HG02588 (cell line): ENCODE measurements at regions not wholly inside any gene's neighbourhood (a gene's known extent, or its start where the extent isn't known, plus 50 kb on each side); places are given as distances from the start of the nearest gene placed in this dataset.

Experiments used
- ATAC-seq: cut with Tn5 transposase; IDR thresholded peaks from one replicate; pipeline ENCODE4 v1.9.1; 2021; ENCODE audit warnings: mild to moderate bottlenecking, moderate library complexity; ENCODE audit not compliant: unreplicated experiment

- ATAC-seq: no peak
These were observed 821.2 kb downstream of the VRK1 start for GRCh38 chr14:97618401-97618800.

GRCh38 chr14:97618917-97619690 lies 821.9 kb downstream of the VRK1 start:
- no peak for ATAC-seq

GRCh38 chr14:97620066-97620465 lies 822.9 kb downstream of the VRK1 start:
- ATAC-seq: no peak

- no peak for ATAC-seq
These were observed 827.8 kb downstream of the VRK1 start for GRCh38 chr14:97624985-97625384.

- no peak for ATAC-seq
These were observed 828.3 kb downstream of the VRK1 start for GRCh38 chr14:97625477-97625876.

GRCh38 chr14:97626088-97626487 lies 828.9 kb downstream of the VRK1 start:
- no peak for ATAC-seq

GRCh38 chr14:97630249-97630648 lies 833.1 kb downstream of the VRK1 start:
- no peak for ATAC-seq

GRCh38 chr14:97633131-97633738 lies 836.1 kb downstream of the VRK1 start:
- ATAC-seq: no peak

- ATAC-seq: no peak
These were observed 837.6 kb downstream of the VRK1 start for GRCh38 chr14:97634751-97635150.

- no peak for ATAC-seq
These were observed 841.7 kb downstream of the VRK1 start for GRCh38 chr14:97638864-97639263.

GRCh38 chr14:97640031-97640430 lies 842.8 kb downstream of the VRK1 start:
- ATAC-seq: no peak

GRCh38 chr14:97641827-97642226 lies 844.6 kb downstream of the VRK1 start:
- no peak for ATAC-seq

- ATAC-seq: no peak
These were observed 845.4 kb downstream of the VRK1 start for GRCh38 chr14:97642631-97643030.

GRCh38 chr14:97644365-97644764 lies 847.2 kb downstream of the VRK1 start:
- no peak for ATAC-seq

- ATAC-seq: no peak
These were observed 852.6 kb downstream of the VRK1 start for GRCh38 chr14:97649752-97650151.

- ATAC-seq: no peak
These were observed 858.2 kb downstream of the VRK1 start for GRCh38 chr14:97655169-97655948.

GRCh38 chr14:97657609-97658008 lies 860.4 kb downstream of the VRK1 start:
- ATAC-seq: no peak

GRCh38 chr14:97687944-97688630 lies 890.9 kb downstream of the VRK1 start:
- no peak for ATAC-seq

GRCh38 chr14:97688631-97689336 lies 891.6 kb downstream of the VRK1 start:
- ATAC-seq: no peak

- no peak for ATAC-seq
These were observed 894.9 kb downstream of the VRK1 start for GRCh38 chr14:97692084-97692483.
